OCI-LY3 (cell line): ENCODE measurements at regions not wholly inside any gene's neighbourhood (a gene's known extent, or its start where the extent isn't known, plus 50 kb on each side); places are given as distances from the start of the nearest gene placed in this dataset.

ENCODE experiments used
- H2AFZ ChIP-seq: fragments of 200-600, 300-600 bp; shearing (Covaris generic); 2 replicates; pipeline ENCODE4 v1.6.0; 2014; ENCODE audit warnings: antibody characterized with exemption, low read depth, low read length
- H3K27ac ChIP-seq: fragments of 200-600, 300-600 bp; sonication (generic); 2 replicates; pipeline ENCODE4 v1.5.1; 2014; ENCODE audit warnings: mild to moderate bottlenecking, low read length, moderate library complexity, mixed read lengths
- H3K27me3 ChIP-seq: fragments of 200-600, 300-600 bp; sonication (generic); 2 replicates; pipeline ENCODE4 v1.6.1; 2014; ENCODE audit warnings: low read depth, low read length, mixed read lengths
- H3K36me3 ChIP-seq: fragments of 200-600, 300-600 bp; sonication (generic); replicated peaks from 2 replicates; pipeline ENCODE3; 2014; ENCODE audit warnings: low read depth, low read length, mixed read lengths
- H3K4me1 ChIP-seq: fragments of 300-600, 200-600 bp; sonication (generic); 2 replicates; pipeline ENCODE4 v1.6.1; 2014; ENCODE audit warnings: low read length, mixed read lengths
- H3K4me2 ChIP-seq: fragments of 200-600, 300-600 bp; sonication (generic); 2 replicates; pipeline ENCODE4 v1.6.1; 2014; ENCODE audit warnings: low read length, mixed read lengths
- H3K4me3 ChIP-seq: fragments of 300-600, 200-600 bp; sonication (generic); 2 replicates; pipeline ENCODE4 v1.5.1; 2014; ENCODE audit warnings: antibody characterized with exemption, mild to moderate bottlenecking, low read length, moderate library complexity
- H3K79me2 ChIP-seq: fragments of 300-600, 200-600 bp; shearing (Covaris generic); 2 replicates; pipeline ENCODE4 v1.6.1; 2014; ENCODE audit warnings: mild to moderate bottlenecking, low read length, mixed read lengths
- H3K9ac ChIP-seq: fragments of 300-600, 200-600 bp; shearing (Covaris generic); 2 replicates; pipeline ENCODE4 v1.6.0; 2014; ENCODE audit warnings: mild to moderate bottlenecking, low read length, moderate library complexity
- H3K9me3 ChIP-seq: fragments of 200-600, 300-600 bp; shearing (Covaris generic); 2 replicates; pipeline ENCODE4 v1.6.1; 2014; ENCODE audit warnings: low read length, mixed read lengths; ENCODE audit not compliant: insufficient read depth
- H4K20me1 ChIP-seq: fragments of 200-600, 300-600 bp; sonication (generic); 2 replicates; pipeline ENCODE4 v1.6.1; 2016; ENCODE audit warnings: low read length, mixed read lengths; ENCODE audit not compliant: insufficient read depth
- CTCF ChIP-seq: fragments of 200-600, 300-600 bp; sonication (generic); IDR thresholded peaks from 2 replicates; pipeline ENCODE4 v1.5.1; 2014; ENCODE audit warnings: antibody characterized with exemption, low read length, low read depth
- EZH2phosphoT487 ChIP-seq: fragments of 200-600 bp; shearing (Covaris generic); IDR thresholded peaks from 2 replicates; pipeline ENCODE4 v1.6.1; 2018; ENCODE audit warnings: antibody characterized with exemption, mixed run types, low read depth

- H3K9me3 ChIP-seq, result no peaks in the 10 kb centered on the region
- H3K79me2 ChIP-seq, result no peaks in the 10 kb centered on the region
- no peak overlapping the region for H3K9ac ChIP-seq
- H3K27me3 ChIP-seq, result peaks cover 3% of the 10 kb centered on the region; the same call in 1 of the 2 replicates
- H3K4me1 ChIP-seq, result no peaks in the 10 kb centered on the region
- TF ChIP-seq EZH2phosphoT487 (no peak), CTCF (no peak)
- no peaks in the 10 kb centered on the region for H4K20me1 ChIP-seq
- no peak overlapping the region for H2AFZ ChIP-seq
- no peak overlapping the region for H3K4me2 ChIP-seq
- no peaks in the 10 kb centered on the region for H3K36me3 ChIP-seq
- no peak overlapping the region for H3K27ac ChIP-seq
- H3K4me3 ChIP-seq, result no peak overlapping the region
Observed at GRCh38 chr6:43921548-43922425, 151.8 kb downstream of the VEGFA start.

GRCh38 chr6:43921039-43921438 is 151.0 kb downstream of the VEGFA start:
- H2AFZ ChIP-seq, result no peak overlapping the region
- no peak overlapping the region for H3K27ac ChIP-seq
- TF ChIP-seq CTCF (no peak), EZH2phosphoT487 (no peak)
- no peak overlapping the region for H3K4me3 ChIP-seq
- H3K9me3 ChIP-seq, result no peaks in the 10 kb centered on the region
- H3K9ac ChIP-seq, result no peak overlapping the region
- H3K36me3 ChIP-seq, result no peaks in the 10 kb centered on the region
- H3K4me1 ChIP-seq, result no peaks in the 10 kb centered on the region
- H3K27me3 ChIP-seq, result peaks cover 3% of the 10 kb centered on the region; the same call in 1 of the 2 replicates
- H3K79me2 ChIP-seq, result no peaks in the 10 kb centered on the region
- H4K20me1 ChIP-seq, result no peaks in the 10 kb centered on the region
- H3K4me2 ChIP-seq, result no peak overlapping the region

- H3K27me3 ChIP-seq, result peaks cover 3% of the 10 kb centered on the region; the same call in 1 of the 2 replicates
- no peak overlapping the region for H3K4me2 ChIP-seq
- H2AFZ ChIP-seq, result no peak overlapping the region
- H3K9me3 ChIP-seq, result no peaks in the 10 kb centered on the region
- H3K27ac ChIP-seq, result no peak overlapping the region
- no peaks in the 10 kb centered on the region for H3K79me2 ChIP-seq
- no peak overlapping the region for H3K4me3 ChIP-seq
- no peaks in the 10 kb centered on the region for H3K36me3 ChIP-seq
- no peaks in the 10 kb centered on the region for H3K4me1 ChIP-seq
- no peaks in the 10 kb centered on the region for H4K20me1 ChIP-seq
- no peak overlapping the region for H3K9ac ChIP-seq
- TF ChIP-seq CTCF (no peak), EZH2phosphoT487 (no peak)
Observed at GRCh38 chr6:43919774-43920173, 149.8 kb downstream of the VEGFA start.

GRCh38 chr6:43917878-43918382 is 147.9 kb downstream of the VEGFA start:
- no peak overlapping the region for H3K27ac ChIP-seq
- no peaks in the 10 kb centered on the region for H4K20me1 ChIP-seq
- no peak overlapping the region for H3K4me3 ChIP-seq
- peaks cover 3% of the 10 kb centered on the region; the same call in 1 of the 2 replicates for H3K27me3 ChIP-seq
- no peak overlapping the region for H3K9ac ChIP-seq
- H3K9me3 ChIP-seq, result no peaks in the 10 kb centered on the region
- H3K79me2 ChIP-seq, result no peaks in the 10 kb centered on the region
- no peak for TF ChIP-seq CTCF
- TF ChIP-seq EZH2phosphoT487, result no peak
- H3K4me2 ChIP-seq, result no peak overlapping the region
- H2AFZ ChIP-seq, result no peak overlapping the region
- peaks cover 15% of the 10 kb centered on the region for H3K4me1 ChIP-seq
- H3K36me3 ChIP-seq, result no peaks in the 10 kb centered on the region
